ENCODE measurements at regions not wholly inside any gene's neighbourhood (a gene's known extent, or its start where the extent isn't known, plus 50 kb on each side); places are given as distances from the start of the nearest gene placed in this dataset.

- TF ChIP-seq, protein P1, sequence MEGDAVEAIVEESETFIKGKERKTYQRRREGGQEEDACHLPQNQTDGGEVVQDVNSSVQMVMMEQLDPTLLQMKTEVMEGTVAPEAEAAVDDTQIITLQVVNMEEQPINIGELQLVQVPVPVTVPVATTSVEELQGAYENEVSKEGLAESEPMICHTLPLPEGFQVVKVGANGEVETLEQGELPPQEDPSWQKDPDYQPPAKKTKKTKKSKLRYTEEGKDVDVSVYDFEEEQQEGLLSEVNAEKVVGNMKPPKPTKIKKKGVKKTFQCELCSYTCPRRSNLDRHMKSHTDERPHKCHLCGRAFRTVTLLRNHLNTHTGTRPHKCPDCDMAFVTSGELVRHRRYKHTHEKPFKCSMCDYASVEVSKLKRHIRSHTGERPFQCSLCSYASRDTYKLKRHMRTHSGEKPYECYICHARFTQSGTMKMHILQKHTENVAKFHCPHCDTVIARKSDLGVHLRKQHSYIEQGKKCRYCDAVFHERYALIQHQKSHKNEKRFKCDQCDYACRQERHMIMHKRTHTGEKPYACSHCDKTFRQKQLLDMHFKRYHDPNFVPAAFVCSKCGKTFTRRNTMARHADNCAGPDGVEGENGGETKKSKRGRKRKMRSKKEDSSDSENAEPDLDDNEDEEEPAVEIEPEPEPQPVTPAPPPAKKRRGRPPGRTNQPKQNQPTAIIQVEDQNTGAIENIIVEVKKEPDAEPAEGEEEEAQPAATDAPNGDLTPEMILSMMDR (IDR thresholded peaks at IDR 0.05) = no peak
- TF ChIP-seq, protein P2, sequence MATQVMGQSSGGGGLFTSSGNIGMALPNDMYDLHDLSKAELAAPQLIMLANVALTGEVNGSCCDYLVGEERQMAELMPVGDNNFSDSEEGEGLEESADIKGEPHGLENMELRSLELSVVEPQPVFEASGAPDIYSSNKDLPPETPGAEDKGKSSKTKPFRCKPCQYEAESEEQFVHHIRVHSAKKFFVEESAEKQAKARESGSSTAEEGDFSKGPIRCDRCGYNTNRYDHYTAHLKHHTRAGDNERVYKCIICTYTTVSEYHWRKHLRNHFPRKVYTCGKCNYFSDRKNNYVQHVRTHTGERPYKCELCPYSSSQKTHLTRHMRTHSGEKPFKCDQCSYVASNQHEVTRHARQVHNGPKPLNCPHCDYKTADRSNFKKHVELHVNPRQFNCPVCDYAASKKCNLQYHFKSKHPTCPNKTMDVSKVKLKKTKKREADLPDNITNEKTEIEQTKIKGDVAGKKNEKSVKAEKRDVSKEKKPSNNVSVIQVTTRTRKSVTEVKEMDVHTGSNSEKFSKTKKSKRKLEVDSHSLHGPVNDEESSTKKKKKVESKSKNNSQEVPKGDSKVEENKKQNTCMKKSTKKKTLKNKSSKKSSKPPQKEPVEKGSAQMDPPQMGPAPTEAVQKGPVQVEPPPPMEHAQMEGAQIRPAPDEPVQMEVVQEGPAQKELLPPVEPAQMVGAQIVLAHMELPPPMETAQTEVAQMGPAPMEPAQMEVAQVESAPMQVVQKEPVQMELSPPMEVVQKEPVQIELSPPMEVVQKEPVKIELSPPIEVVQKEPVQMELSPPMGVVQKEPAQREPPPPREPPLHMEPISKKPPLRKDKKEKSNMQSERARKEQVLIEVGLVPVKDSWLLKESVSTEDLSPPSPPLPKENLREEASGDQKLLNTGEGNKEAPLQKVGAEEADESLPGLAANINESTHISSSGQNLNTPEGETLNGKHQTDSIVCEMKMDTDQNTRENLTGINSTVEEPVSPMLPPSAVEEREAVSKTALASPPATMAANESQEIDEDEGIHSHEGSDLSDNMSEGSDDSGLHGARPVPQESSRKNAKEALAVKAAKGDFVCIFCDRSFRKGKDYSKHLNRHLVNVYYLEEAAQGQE (IDR thresholded peaks at IDR 0.05; ENCODE audit: insufficient read depth in 1 of 2, low read depth in 2 of 2, low read length in 1 of 2) = no peak
- no peak for TF ChIP-seq POLR2AphosphoS5 (IDR thresholded peaks at IDR 0.05; ENCODE audit: low read depth, low read length)
These were observed 100.6 kb downstream of the SOX4 start for GRCh38 chr6:21694168-21694567.
